ENCODE measurements at regions not wholly inside any gene's neighbourhood (a gene's known extent, or its start where the extent isn't known, plus 50 kb on each side); places are given as distances from the start of the nearest gene placed in this dataset.

DNA sequence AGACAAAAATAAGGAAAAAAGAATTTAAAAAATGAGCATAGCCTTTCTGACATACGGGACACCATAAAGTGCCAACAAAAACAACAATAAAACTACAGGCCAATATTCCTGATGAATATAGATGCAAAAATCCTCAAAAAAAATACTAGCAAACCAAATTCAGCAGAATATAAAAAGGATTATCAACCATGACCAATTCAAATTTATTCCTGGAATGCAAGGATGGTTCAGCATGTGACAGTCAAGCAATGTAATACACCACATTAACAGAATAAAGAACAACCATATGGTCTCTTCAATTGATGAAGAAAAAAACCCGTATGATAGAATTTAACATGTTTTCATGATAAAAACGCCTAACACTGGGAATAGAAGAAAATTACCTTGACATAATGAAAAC lies 341.7 kb downstream of the PYDC2 start:
- no peaks in the 10 kb centered on the region for H3K9me3 ChIP-seq (ENCODE audit: control insufficient read depth, low read length)
- H3K4me3 ChIP-seq (ENCODE audit: insufficient read depth, low read depth, low read length): no peak overlapping the region
- no peak overlapping the region for H3K27ac ChIP-seq (ENCODE audit: insufficient read depth, low read depth, low read length, poor library complexity, severe bottlenecking)
- H3K36me3 ChIP-seq (ENCODE audit: control insufficient read depth, insufficient read depth, low read length): no peaks in the 10 kb centered on the region
- 75 to 96% methylated on average over 1 to 3 of the region's 3 CpGs for WGBS, 2 experiments
- no peaks in the 10 kb centered on the region for H3K4me1 ChIP-seq (ENCODE audit: control insufficient read depth, insufficient read depth, low read length)
- no peaks in the 10 kb centered on the region for H3K27me3 ChIP-seq (ENCODE audit: control insufficient read depth, insufficient read depth, low read length, poor library complexity, severe bottlenecking)

DNA sequence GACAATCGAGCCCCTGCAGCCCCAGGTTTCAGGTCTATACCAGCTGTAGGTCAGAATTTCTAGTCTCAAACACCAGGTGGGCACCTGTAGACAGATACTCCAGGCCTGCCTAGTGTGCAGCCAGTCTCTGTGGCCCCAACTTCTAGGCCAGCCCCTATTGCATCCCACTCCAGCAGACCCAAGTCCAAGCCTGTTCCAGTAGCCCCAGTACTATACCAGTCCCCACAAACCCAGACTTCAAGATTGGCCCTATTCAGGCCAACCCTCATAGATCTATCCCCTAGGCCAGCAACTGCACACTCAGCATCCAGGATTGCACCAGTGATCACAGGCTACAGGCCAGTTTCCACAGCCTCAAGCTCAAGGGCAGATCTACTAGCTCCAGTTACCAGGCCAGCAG lies 344.0 kb downstream of the PYDC2 start:
- Histone ChIP-seq H3K4me3 (ENCODE audit: insufficient read depth, low read depth, low read length) (no peak overlapping the region), H3K36me3 (ENCODE audit: control insufficient read depth, insufficient read depth, low read length) (no peaks in the 10 kb centered on the region), H3K27ac (ENCODE audit: insufficient read depth, low read depth, low read length, poor library complexity, severe bottlenecking) (no peak overlapping the region), H3K27me3 (ENCODE audit: control insufficient read depth, insufficient read depth, low read length, poor library complexity, severe bottlenecking) (no peaks in the 10 kb centered on the region), H3K4me1 (ENCODE audit: control insufficient read depth, insufficient read depth, low read length) (no peaks in the 10 kb centered on the region), H3K9me3 (ENCODE audit: control insufficient read depth, low read length) (no peaks in the 10 kb centered on the region)
- 85 to 94% methylated on average over 1 of the region's 1 CpG for WGBS, 2 experiments

DNA sequence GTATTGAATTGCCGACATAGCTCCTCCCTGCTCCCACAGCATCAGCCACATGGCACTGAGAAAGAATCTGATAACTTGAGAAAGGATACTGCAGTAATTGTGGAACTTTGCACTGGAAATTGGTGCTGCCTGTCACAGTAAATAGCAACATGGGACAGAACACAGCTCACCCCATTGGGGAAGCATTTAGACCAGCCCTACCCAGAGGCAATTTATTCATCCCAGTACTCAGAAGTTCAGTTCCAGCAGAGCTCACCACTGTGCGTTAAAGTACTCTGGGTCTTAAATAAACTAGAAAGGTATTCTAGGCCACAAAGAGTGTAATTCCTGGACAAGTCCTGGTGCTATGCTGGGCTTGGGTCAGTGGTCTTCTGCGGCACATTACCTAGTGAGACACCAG lies 347.1 kb downstream of the PYDC2 start:
- Histone ChIP-seq H3K27ac (ENCODE audit: insufficient read depth, low read depth, low read length, poor library complexity, severe bottlenecking) (no peak overlapping the region), H3K27me3 (ENCODE audit: control insufficient read depth, insufficient read depth, low read length, poor library complexity, severe bottlenecking) (no peaks in the 10 kb centered on the region), H3K36me3 (ENCODE audit: control insufficient read depth, insufficient read depth, low read length) (no peaks in the 10 kb centered on the region), H3K4me3 (ENCODE audit: insufficient read depth, low read depth, low read length) (no peak overlapping the region), H3K9me3 (ENCODE audit: control insufficient read depth, low read length) (no peaks in the 10 kb centered on the region), H3K4me1 (ENCODE audit: control insufficient read depth, insufficient read depth, low read length) (no peaks in the 10 kb centered on the region)
- WGBS, 2 experiments: 93 to 96% methylated on average over 3 of the region's 3 CpGs

GRCh38 chr3:191809326-191809949 lies 348.5 kb downstream of the PYDC2 start:
- Histone ChIP-seq H3K4me3 (ENCODE audit: insufficient read depth, low read depth, low read length) (no peak overlapping the region), H3K4me1 (ENCODE audit: control insufficient read depth, insufficient read depth, low read length) (no peaks in the 10 kb centered on the region), H3K36me3 (ENCODE audit: control insufficient read depth, insufficient read depth, low read length) (no peaks in the 10 kb centered on the region), H3K27ac (ENCODE audit: insufficient read depth, low read depth, low read length, poor library complexity, severe bottlenecking) (no peak overlapping the region), H3K9me3 (ENCODE audit: control insufficient read depth, low read length) (no peaks in the 10 kb centered on the region), H3K27me3 (ENCODE audit: control insufficient read depth, insufficient read depth, low read length, poor library complexity, severe bottlenecking) (no peaks in the 10 kb centered on the region)
- 92 to 100% methylated on average over 1 of the region's 1 CpG for WGBS, 2 experiments

DNA sequence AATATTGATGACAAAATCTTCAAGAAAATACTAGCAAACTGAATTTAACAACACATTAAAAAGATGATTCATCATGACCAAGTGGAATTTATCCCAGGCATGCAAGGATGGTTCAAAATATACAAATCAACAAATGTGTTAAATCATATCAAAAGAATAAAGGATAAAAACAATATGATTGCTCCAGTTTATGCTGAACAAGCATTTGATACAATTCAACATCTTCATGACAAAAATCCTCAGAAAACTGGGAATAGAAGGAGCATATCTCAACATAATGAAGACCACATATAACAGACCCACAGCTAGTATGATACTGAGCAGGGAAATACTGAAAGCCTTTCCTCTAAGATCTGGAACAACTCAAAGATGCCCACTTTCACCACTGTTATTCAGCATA lies 352.3 kb downstream of the PYDC2 start:
- Histone ChIP-seq H3K27me3 (ENCODE audit: control insufficient read depth, insufficient read depth, low read length, poor library complexity, severe bottlenecking) (no peaks in the 10 kb centered on the region), H3K9me3 (ENCODE audit: control insufficient read depth, low read length) (peaks cover 3% of the 10 kb centered on the region), H3K36me3 (ENCODE audit: control insufficient read depth, insufficient read depth, low read length) (no peaks in the 10 kb centered on the region), H3K4me3 (ENCODE audit: insufficient read depth, low read depth, low read length) (no peak overlapping the region), H3K4me1 (ENCODE audit: control insufficient read depth, insufficient read depth, low read length) (no peaks in the 10 kb centered on the region), H3K27ac (ENCODE audit: insufficient read depth, low read depth, low read length, poor library complexity, severe bottlenecking) (no peak overlapping the region)

DNA sequence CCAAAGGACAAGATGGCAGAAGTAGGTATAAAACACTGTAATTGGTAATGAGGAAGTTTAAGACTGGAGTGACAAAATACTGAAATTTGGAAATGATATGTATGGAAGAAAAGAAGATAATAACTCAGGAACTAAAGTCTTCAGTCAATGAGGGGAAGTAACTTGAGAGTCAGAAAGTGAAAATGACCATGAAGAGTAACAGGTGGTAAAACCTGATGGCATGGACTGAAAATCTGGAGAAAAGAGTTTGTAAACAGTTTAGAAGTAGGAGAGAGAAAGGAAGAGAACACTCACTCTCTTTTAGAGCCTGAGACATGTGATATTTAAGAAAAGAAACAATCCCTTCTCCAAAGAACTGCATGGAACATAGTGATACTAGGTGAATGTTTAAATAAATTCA lies 387.9 kb downstream of the PYDC2 start:
- Histone ChIP-seq H3K9me3 (ENCODE audit: control insufficient read depth, low read length) (no peaks in the 10 kb centered on the region), H3K4me3 (ENCODE audit: insufficient read depth, low read depth, low read length) (no peak overlapping the region), H3K4me1 (ENCODE audit: control insufficient read depth, insufficient read depth, low read length) (no peaks in the 10 kb centered on the region), H3K36me3 (ENCODE audit: control insufficient read depth, insufficient read depth, low read length) (no peaks in the 10 kb centered on the region), H3K27ac (ENCODE audit: insufficient read depth, low read depth, low read length, poor library complexity, severe bottlenecking) (no peak overlapping the region), H3K27me3 (ENCODE audit: control insufficient read depth, insufficient read depth, low read length, poor library complexity, severe bottlenecking) (no peaks in the 10 kb centered on the region)

- Histone ChIP-seq H3K36me3 (ENCODE audit: control insufficient read depth, insufficient read depth, low read length) (no peaks in the 10 kb centered on the region), H3K27ac (ENCODE audit: insufficient read depth, low read depth, low read length, poor library complexity, severe bottlenecking) (no peak overlapping the region), H3K9me3 (ENCODE audit: control insufficient read depth, low read length) (peaks cover 3% of the 10 kb centered on the region), H3K27me3 (ENCODE audit: control insufficient read depth, insufficient read depth, low read length, poor library complexity, severe bottlenecking) (no peaks in the 10 kb centered on the region), H3K4me3 (ENCODE audit: insufficient read depth, low read depth, low read length) (no peak overlapping the region), H3K4me1 (ENCODE audit: control insufficient read depth, insufficient read depth, low read length) (no peaks in the 10 kb centered on the region)
- 95 to 100% methylated on average over 3 of the region's 3 CpGs for WGBS, 2 experiments
Measured at GRCh38 chr3:191859531-191859930, 398.6 kb downstream of the PYDC2 start.

DNA sequence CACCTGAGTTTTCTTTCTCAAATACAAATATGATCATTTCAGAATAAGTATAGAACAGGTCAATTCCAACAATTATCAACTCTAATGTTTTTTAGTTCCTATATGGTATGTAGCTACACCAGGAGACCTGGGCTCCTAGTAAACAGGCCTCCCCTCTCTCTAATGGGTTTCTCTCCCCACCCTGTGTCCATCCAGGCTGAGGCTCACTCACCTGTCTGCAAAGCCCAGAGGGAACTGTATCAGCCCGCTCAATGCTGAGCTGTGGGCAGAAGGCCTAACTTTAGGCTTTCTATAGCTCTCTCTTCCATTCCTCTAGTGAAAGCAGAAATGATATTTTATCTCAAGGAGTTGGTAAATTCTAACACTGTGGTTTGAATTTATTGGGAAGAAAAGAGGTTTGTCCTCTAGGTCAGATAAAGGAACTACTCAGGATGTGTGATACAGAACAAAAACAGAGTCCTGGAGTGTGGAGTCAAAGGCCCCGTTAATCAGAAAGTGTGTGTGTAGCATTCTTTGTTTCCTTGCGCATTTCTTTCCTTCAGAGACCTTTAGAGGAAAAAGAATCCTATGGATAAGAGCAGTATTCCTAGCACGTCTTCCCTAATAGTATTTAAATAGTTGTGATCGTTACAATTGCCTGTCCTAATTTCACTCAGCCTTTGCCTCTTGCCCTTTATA lies 408.9 kb downstream of the PYDC2 start:
- Histone ChIP-seq H3K36me3 (ENCODE audit: control insufficient read depth, insufficient read depth, low read length) (no peaks in the 10 kb centered on the region), H3K27ac (ENCODE audit: insufficient read depth, low read depth, low read length, poor library complexity, severe bottlenecking) (peak overlapping the region; percentile 64), H3K4me1 (ENCODE audit: control insufficient read depth, insufficient read depth, low read length) (peaks cover 2% of the 10 kb centered on the region), H3K4me3 (ENCODE audit: insufficient read depth, low read depth, low read length) (no peak overlapping the region), H3K27me3 (ENCODE audit: control insufficient read depth, insufficient read depth, low read length, poor library complexity, severe bottlenecking) (no peaks in the 10 kb centered on the region), H3K9me3 (ENCODE audit: control insufficient read depth, low read length) (no peaks in the 10 kb centered on the region)
- 55 to 66% methylated on average over 3 to 4 of the region's 5 CpGs for WGBS, 2 experiments

GRCh38 chr3:191873736-191874135 lies 412.8 kb downstream of the PYDC2 start:
- Histone ChIP-seq H3K4me1 (ENCODE audit: control insufficient read depth, insufficient read depth, low read length) (peaks cover 2% of the 10 kb centered on the region), H3K27me3 (ENCODE audit: control insufficient read depth, insufficient read depth, low read length, poor library complexity, severe bottlenecking) (no peaks in the 10 kb centered on the region), H3K4me3 (ENCODE audit: insufficient read depth, low read depth, low read length) (no peak overlapping the region), H3K27ac (ENCODE audit: insufficient read depth, low read depth, low read length, poor library complexity, severe bottlenecking) (no peak overlapping the region), H3K9me3 (ENCODE audit: control insufficient read depth, low read length) (no peaks in the 10 kb centered on the region), H3K36me3 (ENCODE audit: control insufficient read depth, insufficient read depth, low read length) (no peaks in the 10 kb centered on the region)
- 99 to 100% methylated on average over 2 of the region's 2 CpGs for WGBS, 2 experiments

DNA sequence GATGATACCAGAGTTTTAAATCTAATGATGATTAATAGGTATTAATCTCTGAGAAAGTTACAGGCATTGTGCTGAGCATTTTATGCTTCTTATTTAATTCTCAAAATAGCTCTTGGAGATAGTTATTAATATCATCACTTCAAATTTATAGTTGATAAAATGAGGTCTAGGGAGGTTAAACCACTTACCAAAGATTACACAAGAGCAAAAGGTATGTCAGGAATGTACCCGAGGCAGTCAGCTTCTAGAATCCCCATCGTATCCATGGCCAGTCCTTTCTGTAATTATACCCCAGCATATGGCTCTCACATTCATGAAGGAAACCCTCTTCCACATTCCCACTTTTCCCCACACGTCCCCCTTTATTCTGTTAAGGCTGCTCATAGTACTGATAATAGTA lies 421.3 kb downstream of the PYDC2 start:
- H3K9me3 ChIP-seq (ENCODE audit: control insufficient read depth, low read length): no peaks in the 10 kb centered on the region
- no peaks in the 10 kb centered on the region for H3K36me3 ChIP-seq (ENCODE audit: control insufficient read depth, insufficient read depth, low read length)
- no peaks in the 10 kb centered on the region for H3K27me3 ChIP-seq (ENCODE audit: control insufficient read depth, insufficient read depth, low read length, poor library complexity, severe bottlenecking)
- H3K27ac ChIP-seq (ENCODE audit: insufficient read depth, low read depth, low read length, poor library complexity, severe bottlenecking): no peak overlapping the region
- WGBS, 2 experiments: 76 to 86% methylated on average over 2 to 3 of the region's 3 CpGs
- H3K4me1 ChIP-seq (ENCODE audit: control insufficient read depth, insufficient read depth, low read length): peaks cover 3% of the 10 kb centered on the region
- no peak overlapping the region for H3K4me3 ChIP-seq (ENCODE audit: insufficient read depth, low read depth, low read length)

GRCh38 chr3:191884132-191884531 lies 423.2 kb downstream of the PYDC2 start:
- Histone ChIP-seq H3K4me1 (ENCODE audit: control insufficient read depth, insufficient read depth, low read length) (peaks cover 3% of the 10 kb centered on the region), H3K27me3 (ENCODE audit: control insufficient read depth, insufficient read depth, low read length, poor library complexity, severe bottlenecking) (no peaks in the 10 kb centered on the region), H3K36me3 (ENCODE audit: control insufficient read depth, insufficient read depth, low read length) (no peaks in the 10 kb centered on the region), H3K9me3 (ENCODE audit: control insufficient read depth, low read length) (no peaks in the 10 kb centered on the region), H3K27ac (ENCODE audit: insufficient read depth, low read depth, low read length, poor library complexity, severe bottlenecking) (no peak overlapping the region), H3K4me3 (ENCODE audit: insufficient read depth, low read depth, low read length) (no peak overlapping the region)
